ENCODE measurements at regions not wholly inside any gene's neighbourhood (a gene's known extent, or its start where the extent isn't known, plus 50 kb on each side); places are given as distances from the start of the nearest gene placed in this dataset.

GRCh38 chr11:105328061-105328460 is 188.5 kb upstream of the CARD18 start:
- TF ChIP-seq CTCF (IDR thresholded peaks at IDR 0.05; ENCODE audit: insufficient read depth, low read depth, low read length) (no peak), EZH2 (IDR thresholded peaks at IDR 0.05; ENCODE audit: insufficient read depth, low read length) (no peak)
